ENCODE measurements at regions not wholly inside any gene's neighbourhood (a gene's known extent, or its start where the extent isn't known, plus 50 kb on each side); places are given as distances from the start of the nearest gene placed in this dataset.

- TF ChIP-seq CREB3 (tag; conservative IDR thresholded peaks at IDR 0.05; ENCODE audit: low read depth) (no peak), EHMT2 (IDR thresholded peaks at IDR 0.05) (peak; percentile 36; the same call in 1 of the 2 replicates), MCM3 (IDR thresholded peaks at IDR 0.05) (no peak), RNF2 (IDR thresholded peaks at IDR 0.05) (peak; percentile 40; the same call in 1 of the 2 replicates), CREM (IDR thresholded peaks at IDR 0.05; ENCODE audit: low read depth) (0 out of 2 replicates have a peak, but pooled peaks have one; percentile 36), TBL1XR1 (IDR thresholded peaks at IDR 0.05; ENCODE audit: low read length in 2 of 2) (peak in 1 of 2 experiments; percentile 16; a peak in 1 of 4 replicates), E2F4 (CRISPR knock-in tag; IDR thresholded peaks at IDR 0.05; ENCODE audit: low read depth) (no peak), ZNF668 (CRISPR knock-in tag; IDR thresholded peaks at IDR 0.05) (no peak), MECOM (CRISPR knock-in tag; IDR thresholded peaks at IDR 0.05) (peak; percentile 55; the same call in 1 of the 2 replicates), GATA2 (CRISPR knock-in tag; IDR thresholded peaks at IDR 0.05) (0 out of 2 replicates have a peak, but pooled peaks have one; percentile 40), CTBP1 (IDR thresholded peaks at IDR 0.05; ENCODE audit: borderline replicate concordance) (peak; percentile 41; the same call in 1 of the 2 replicates), TCF7 (IDR thresholded peaks at IDR 0.05; ENCODE audit: borderline replicate concordance) (0 out of 2 replicates have a peak, but pooled peaks have one; percentile 51), MEF2D (tag; conservative IDR thresholded peaks at IDR 0.05; ENCODE audit: low read depth) (peak; percentile 75), NFIC (IDR thresholded peaks at IDR 0.05) (0 out of 2 replicates have a peak, but pooled peaks have one; percentile 15), RFX1 (IDR thresholded peaks at IDR 0.05) (peak; percentile 33), ARHGAP35 (IDR thresholded peaks at IDR 0.05; ENCODE audit: partially characterized antibody) (no peak), FOSL1 (tag; conservative IDR thresholded peaks at IDR 0.05) (peak; percentile 100), HNRNPLL (IDR thresholded peaks at IDR 0.05; ENCODE audit: low read depth, low read length, poor library complexity, severe bottlenecking) (no peak), FOXJ2 (tag; IDR thresholded peaks at IDR 0.05) (peak; percentile 73), ZNF766 (CRISPR knock-in tag; conservative IDR thresholded peaks at IDR 0.05) (peak; percentile 79), TEAD4 (IDR thresholded peaks at IDR 0.05; ENCODE audit: low read length) (peak; percentile 34; the same call in 1 of the 2 replicates), TEAD4 (CRISPR knock-in tag; IDR thresholded peaks at IDR 0.05; ENCODE audit: borderline replicate concordance) (no peak), ZNF696 (CRISPR knock-in tag; conservative IDR thresholded peaks at IDR 0.05) (no peak), ZNF75A (CRISPR knock-in tag; IDR thresholded peaks at IDR 0.05) (peak; percentile 84), MAFF (IDR thresholded peaks at IDR 0.05; ENCODE audit: low read length) (no peak; the same call in 1 of the 2 replicates), MAZ (CRISPR knock-in tag; conservative IDR thresholded peaks at IDR 0.05 in 1 of 2, IDR thresholded peaks at IDR 0.05 in 1 of 2) (peak in 1 of 2 experiments; percentile 42; a peak in 1 of 4 replicates), ZEB2 (IDR thresholded peaks at IDR 0.05) (peak; percentile 31; the same call in 1 of the 2 replicates), ZNF449 (CRISPR knock-in tag; IDR thresholded peaks at IDR 0.05) (no peak)
Measured at GRCh38 chr2:181810823-181811695, 80.5 kb upstream of the ITPRID2 start (continued).
